ENCODE measurements at regions not wholly inside any gene's neighbourhood (a gene's known extent, or its start where the extent isn't known, plus 50 kb on each side); places are given as distances from the start of the nearest gene placed in this dataset.

DNA sequence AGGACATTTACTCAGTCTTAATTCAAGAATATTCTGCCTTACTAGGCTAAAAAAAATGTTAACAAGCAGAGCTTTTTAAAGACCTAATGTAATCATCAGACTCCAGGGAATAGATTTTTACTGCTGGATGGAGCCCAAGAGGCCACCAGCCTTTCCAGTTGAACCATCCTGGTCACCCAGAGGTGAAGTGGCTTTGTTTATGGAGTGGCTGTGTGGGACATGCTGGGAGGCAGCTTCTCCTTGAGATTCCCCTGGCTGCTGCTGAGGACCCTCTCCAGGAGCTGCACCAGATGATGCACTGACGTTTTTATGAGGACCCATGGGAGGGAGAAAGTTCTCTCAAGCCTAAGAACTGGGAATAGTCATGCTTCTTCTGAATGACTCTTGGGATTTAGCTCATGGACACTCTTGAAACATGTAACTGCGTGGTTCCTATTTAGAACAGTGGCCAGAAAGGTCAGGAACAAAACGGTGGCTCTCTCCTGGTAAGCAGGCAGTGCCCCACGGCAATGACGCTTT, 205.9 kb upstream of the MIR17HG start:
- intact Hi-C loops (cut with DNase I) = no loop called here
- DNase-seq = no peak
- TF ChIP-seq, protein P1, sequence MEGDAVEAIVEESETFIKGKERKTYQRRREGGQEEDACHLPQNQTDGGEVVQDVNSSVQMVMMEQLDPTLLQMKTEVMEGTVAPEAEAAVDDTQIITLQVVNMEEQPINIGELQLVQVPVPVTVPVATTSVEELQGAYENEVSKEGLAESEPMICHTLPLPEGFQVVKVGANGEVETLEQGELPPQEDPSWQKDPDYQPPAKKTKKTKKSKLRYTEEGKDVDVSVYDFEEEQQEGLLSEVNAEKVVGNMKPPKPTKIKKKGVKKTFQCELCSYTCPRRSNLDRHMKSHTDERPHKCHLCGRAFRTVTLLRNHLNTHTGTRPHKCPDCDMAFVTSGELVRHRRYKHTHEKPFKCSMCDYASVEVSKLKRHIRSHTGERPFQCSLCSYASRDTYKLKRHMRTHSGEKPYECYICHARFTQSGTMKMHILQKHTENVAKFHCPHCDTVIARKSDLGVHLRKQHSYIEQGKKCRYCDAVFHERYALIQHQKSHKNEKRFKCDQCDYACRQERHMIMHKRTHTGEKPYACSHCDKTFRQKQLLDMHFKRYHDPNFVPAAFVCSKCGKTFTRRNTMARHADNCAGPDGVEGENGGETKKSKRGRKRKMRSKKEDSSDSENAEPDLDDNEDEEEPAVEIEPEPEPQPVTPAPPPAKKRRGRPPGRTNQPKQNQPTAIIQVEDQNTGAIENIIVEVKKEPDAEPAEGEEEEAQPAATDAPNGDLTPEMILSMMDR (IDR thresholded peaks at IDR 0.05) = no peak
- TF ChIP-seq POLR2A (IDR thresholded peaks at IDR 0.05) = no peak
- Histone ChIP-seq H3K27ac (no peak overlapping the region), H3K4me1 (no peaks in the 10 kb centered on the region), H3K4me3 (no peak overlapping the region), H3K36me3 (no peaks in the 10 kb centered on the region), H3K9me3 (no peaks in the 10 kb centered on the region), H3K27me3 (no peaks in the 10 kb centered on the region)
- 32% methylated on average over 3 of the region's 5 CpGs for WGBS (ENCODE audit: insufficient coverage, low coverage, low lambda C conversion rate, missing lambda C conversion rate)
- ATAC-seq = no peak

DNA sequence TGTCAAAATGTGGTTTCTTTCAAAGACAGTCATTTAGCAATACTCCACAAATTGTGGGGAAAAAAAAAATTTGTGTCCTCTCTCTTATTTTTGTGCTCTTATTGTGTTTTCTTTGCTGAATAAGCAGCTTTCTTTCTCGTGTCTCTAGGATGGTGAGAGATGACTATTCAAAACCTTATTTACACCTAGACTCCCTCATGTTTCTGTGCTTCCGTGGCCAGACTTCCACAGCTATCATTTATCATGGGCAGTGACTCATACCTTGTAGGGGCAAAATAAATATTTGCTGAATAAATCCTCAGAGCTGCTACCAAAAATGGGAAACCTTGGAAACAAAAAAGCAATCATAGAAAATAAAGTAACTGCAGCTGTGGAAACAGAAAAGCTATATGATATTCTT, 204.9 kb upstream of the MIR17HG start:
- peak in 1 of 4 donors; percentile 30 for ATAC-seq
- Histone ChIP-seq H3K9me3 (no peaks in the 10 kb centered on the region), H3K27ac (no peak overlapping the region), H3K27me3 (no peaks in the 10 kb centered on the region), H3K4me3 (no peak overlapping the region), H3K36me3 (no peaks in the 10 kb centered on the region), H3K4me1 (no peaks in the 10 kb centered on the region)
- 10% methylated on average over 2 of the region's 2 CpGs for WGBS (ENCODE audit: insufficient coverage, low coverage, low lambda C conversion rate, missing lambda C conversion rate)
- TF ChIP-seq POLR2A (IDR thresholded peaks at IDR 0.05) = no peak
- TF ChIP-seq, protein P1 (IDR thresholded peaks at IDR 0.05) = no peak
- DNase-seq = no peak
- intact Hi-C loops (cut with DNase I) = no loop called here

DNA sequence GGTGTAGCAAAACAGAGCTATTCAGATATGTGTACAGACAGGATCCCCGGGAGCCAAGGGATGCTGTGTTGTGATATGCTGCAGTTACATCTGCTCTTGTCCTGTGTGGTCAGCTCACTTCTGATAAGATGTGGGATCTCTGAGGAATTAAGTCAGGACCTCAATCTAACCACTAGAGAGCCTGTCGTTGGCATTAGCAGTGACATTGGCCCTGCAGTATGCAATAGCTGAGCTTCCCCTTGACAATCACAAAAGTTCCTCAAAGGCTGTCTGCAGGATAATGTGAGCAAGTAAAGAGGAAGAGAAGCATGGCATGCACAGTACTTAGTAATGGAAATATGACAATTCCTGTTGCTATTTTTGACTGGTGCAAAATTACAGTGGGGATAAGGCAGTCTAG, 203.4 kb upstream of the MIR17HG start:
- TF ChIP-seq, protein P1 (IDR thresholded peaks at IDR 0.05) = no peak
- no peak for TF ChIP-seq POLR2A (IDR thresholded peaks at IDR 0.05)
- H3K4me3 ChIP-seq = no peak overlapping the region
- H3K27me3 ChIP-seq = no peaks in the 10 kb centered on the region
- DNase-seq = no peak
- WGBS (ENCODE audit: insufficient coverage, low coverage, low lambda C conversion rate, missing lambda C conversion rate) = 25% methylated on average over 2 of the region's 2 CpGs
- H3K9me3 ChIP-seq = no peaks in the 10 kb centered on the region
- H3K36me3 ChIP-seq = no peaks in the 10 kb centered on the region
- peak; percentile 35 to 67 (median 57) for ATAC-seq
- H3K27ac ChIP-seq = no peak overlapping the region
- intact Hi-C loops (cut with DNase I) = no loop called here
- no peaks in the 10 kb centered on the region for H3K4me1 ChIP-seq

DNA sequence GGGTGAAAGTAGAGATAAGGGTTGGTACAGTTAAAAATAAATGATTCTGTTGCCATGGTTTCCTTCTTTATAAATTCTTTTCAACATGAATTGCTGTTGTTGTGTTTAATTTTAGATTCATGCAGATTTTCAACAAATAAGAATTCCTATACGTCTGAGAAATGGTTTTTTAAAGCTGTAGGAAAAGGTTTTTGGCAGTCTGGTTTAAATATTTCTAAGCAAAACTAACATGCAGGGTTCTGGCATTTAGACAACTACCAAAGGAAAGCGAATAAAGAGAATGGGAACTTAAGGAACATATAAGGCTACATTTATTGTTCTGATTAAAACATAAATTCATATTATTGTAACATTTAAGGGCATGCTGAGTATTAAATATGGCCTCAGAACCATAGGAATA, 203.0 kb upstream of the MIR17HG start:
- Histone ChIP-seq H3K27ac (no peak overlapping the region), H3K36me3 (no peaks in the 10 kb centered on the region), H3K9me3 (no peaks in the 10 kb centered on the region), H3K4me3 (no peak overlapping the region), H3K4me1 (no peaks in the 10 kb centered on the region), H3K27me3 (no peaks in the 10 kb centered on the region)
- no peak for TF ChIP-seq POLR2A (IDR thresholded peaks at IDR 0.05)
- TF ChIP-seq, protein P1 (IDR thresholded peaks at IDR 0.05) = no peak
- ATAC-seq = no peak
- 51% methylated on average over 2 of the region's 2 CpGs for WGBS (ENCODE audit: insufficient coverage, low coverage, low lambda C conversion rate, missing lambda C conversion rate)
- intact Hi-C loops (cut with DNase I) = no loop called here
- DNase-seq = no peak
